HG02981 (cell line): ENCODE measurements at regions not wholly inside any gene's neighbourhood (a gene's known extent, or its start where the extent isn't known, plus 50 kb on each side); places are given as distances from the start of the nearest gene placed in this dataset.
"Not testable (repeated sequence)": the region's sequence is repeated elsewhere in the genome, so short reads cannot be mapped to it uniquely, and the experiment has no call there.

Experiments
- ATAC-seq: cut with Tn5 transposase; IDR thresholded peaks from one replicate; pipeline ENCODE4 v1.9.1; 2021; ENCODE audit warnings: mild to moderate bottlenecking, moderate library complexity; ENCODE audit not compliant: unreplicated experiment

GRCh38 chr14:106511800-106512198 lies 985.4 kb downstream of the TMEM121 start:
- ATAC-seq, result no peak

GRCh38 chr14:106513302-106513701 lies 986.9 kb downstream of the TMEM121 start:
- ATAC-seq, result no peak

DNA sequence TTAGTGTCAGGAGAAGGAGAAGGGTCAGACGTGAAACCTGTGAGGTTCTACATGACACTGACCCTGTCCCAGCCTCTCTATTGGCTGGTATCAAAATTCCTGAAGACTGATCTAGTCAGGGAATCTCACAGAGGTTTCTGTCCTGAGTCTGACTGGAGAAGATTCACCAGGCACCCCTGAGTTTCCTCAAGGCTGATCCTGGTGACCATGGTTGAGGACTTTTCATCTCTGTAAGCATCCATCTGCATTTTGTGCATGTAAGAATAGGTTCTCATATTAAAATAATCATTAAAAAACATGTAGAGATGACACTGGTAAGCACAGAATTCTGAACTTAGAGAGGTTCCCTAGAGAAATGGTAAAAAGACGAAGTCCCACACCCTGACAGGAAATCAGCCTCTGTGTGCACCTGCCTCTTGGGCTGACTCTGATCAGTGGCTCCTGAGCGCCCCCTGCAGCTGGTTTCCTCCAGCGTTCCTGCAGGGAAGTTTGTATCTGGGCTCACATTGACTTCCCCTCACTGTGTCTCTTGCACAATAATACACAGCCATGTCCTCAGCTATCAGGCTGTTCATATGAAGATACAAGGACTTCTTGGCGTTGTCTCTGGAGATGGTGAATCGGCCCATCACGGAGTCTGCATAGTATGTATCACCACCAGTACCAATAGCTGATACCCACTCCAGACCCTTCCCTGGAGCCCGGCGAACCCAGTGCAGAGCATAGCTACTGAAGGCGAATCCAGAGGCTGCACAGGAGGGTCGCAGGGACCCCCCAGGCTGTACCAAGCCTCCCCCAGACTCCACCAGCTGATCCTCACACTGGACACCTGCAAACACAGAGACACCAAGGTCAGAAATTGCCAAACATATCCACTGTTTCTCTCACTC lies 991.9 kb downstream of the TMEM121 start:
- ATAC-seq, result no peak

GRCh38 chr14:106522118-106522517 lies 995.7 kb downstream of the TMEM121 start:
- not testable (repeated sequence) for ATAC-seq

DNA sequence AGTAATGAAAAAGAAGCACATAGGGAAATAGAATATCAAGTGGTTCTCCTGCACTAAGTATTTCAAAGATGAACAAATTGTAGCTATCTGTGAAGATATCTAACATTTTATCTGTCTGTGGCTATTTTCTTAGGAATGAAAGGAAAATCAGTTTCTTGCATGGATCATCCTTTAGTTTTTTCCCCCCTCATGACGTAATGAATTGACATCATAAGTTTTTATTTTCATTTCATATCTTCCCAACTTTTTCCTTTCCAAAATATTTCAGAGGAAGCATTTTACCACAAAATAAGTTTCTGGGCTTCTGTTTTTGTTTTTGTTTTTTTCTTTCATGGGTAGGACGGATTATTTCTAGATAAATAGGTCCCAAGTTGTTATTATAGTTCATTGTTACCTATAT lies 996.6 kb downstream of the TMEM121 start:
- ATAC-seq, result no peak

DNA sequence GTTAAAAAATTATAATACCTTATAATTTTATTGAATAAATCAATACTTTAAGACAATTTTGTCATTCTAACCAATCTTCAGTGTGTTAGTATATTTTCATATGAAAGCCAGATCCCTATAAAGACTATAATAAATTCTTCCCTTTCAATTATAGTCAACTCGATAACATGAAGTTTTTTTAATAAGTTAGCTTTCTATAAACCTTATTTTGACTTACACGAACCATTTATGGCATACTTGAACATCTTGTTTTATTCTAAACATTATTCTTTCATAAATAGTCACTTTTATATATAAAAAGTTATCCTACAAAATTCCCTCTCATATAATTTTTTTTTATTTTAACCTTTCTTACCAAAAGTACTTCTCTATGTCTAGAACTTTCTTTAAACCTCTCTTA lies 1002.3 kb downstream of the TMEM121 start:
- ATAC-seq, result no peak

DNA sequence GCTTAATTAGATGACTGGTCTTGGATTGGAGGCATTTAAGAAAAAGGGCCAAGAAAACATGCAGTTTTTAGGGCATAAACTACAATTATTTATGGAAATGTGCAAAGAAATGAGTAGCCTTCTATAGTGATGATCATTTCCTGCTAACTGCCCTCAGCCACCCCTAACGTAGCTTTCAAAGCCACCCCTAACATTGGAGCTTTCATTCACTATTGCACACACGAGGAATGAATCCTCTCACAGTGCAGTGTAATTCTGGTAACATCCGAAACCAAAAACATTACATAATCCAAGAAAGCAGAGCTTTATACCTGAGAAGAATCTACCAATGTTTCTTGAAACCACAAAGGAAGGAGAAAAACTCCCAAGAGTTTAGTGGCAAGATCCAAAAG lies 1003.6 kb downstream of the TMEM121 start:
- ATAC-seq, result no peak

DNA sequence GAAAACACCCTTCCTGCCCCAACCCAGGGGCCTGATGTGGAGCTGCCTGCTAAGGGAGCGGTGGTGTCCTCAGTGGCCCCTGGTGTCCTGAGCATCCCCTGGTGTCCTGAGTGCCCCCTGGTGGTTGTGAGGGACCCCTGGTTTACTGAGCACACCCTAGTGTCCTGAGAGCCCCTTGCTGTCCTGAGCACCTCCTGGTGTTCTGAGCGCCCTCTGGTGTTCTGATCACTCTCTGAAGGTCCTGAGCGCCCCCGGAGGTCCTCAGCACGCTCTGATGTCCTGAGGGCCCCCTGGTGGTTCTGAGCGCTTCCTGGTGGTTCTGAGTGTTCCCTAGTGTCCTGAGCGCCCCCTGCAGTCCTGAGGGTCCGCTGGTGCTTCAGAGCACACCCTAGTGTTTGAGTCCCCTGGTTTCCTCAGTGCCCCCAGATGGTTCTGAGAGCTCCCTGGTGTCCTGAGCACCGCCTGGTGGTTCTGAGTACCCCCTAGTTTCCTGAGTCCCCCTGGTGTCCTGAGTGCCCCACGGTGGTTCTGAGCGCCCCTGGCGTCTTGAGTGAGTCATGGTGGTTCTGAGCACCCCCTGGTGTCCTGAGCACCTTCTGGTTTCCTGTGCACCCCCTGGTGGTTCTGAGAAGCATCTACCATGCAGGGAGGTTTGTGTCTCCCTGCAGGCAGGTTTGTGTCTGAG lies 1004.2 kb downstream of the TMEM121 start:
- ATAC-seq, result peak; percentile 70

DNA sequence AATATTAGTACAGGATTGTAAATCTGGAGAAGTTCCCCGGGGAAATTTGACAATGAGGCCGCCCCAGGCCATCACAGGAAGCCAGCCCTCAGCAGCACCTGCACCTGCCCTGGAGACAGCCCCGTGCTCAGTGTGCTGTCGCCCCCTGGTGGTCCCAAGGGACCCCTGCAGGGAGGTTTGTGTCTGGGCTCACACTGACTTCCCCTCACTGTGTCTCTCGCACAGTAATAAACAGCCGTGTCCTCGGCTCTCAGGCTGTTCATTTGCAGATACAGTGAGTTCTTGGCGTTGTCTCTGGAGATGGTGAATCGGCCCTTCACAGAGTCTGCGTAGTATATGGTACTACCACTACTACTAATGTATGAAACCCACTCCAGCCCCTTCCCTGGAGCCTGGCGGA lies 1011.2 kb downstream of the TMEM121 start:
- not testable (repeated sequence) for ATAC-seq

- ATAC-seq, result no peak
These were observed 1011.8 kb downstream of the TMEM121 start for GRCh38 chr14:106538201-106538600.

DNA sequence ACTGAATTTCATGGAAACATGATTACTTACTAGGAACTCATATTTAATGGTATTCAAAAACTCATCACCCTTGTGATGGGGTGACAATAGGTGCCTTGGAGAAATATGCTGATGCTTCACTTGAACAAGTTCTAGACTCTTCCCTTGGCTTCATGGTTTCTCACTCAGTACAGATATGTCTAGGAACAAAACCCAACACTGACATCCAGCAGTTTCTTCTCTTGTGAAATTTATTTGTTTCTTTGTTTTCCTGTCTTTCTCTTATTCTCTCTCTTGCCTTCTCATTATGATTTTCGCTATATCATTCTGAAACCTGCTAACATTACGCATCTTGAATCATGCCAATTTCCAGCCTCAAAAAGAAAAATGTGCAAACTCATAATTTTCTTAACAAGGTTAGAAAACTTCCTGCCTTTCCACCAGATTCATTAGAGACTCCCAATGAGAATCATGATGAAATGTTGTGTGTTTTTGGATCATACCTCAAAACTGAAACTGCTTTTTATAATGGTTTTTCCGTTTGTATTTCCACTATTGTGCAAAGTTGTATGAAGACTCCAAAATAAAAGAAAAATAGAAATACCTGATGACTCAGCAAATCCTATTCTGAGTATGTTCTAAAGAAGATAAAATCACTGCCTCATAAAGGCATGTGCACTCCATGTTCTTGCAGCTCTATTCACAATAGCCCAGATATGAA lies 1021.5 kb downstream of the TMEM121 start:
- ATAC-seq, result no peak

GRCh38 chr14:106549064-106549463 lies 1022.7 kb downstream of the TMEM121 start:
- ATAC-seq, result no peak

- no peak for ATAC-seq
These were observed 1024.9 kb downstream of the TMEM121 start for GRCh38 chr14:106551265-106551664.

- not testable (repeated sequence) for ATAC-seq
These were observed 1029.8 kb downstream of the TMEM121 start for GRCh38 chr14:106556211-106556610.

DNA sequence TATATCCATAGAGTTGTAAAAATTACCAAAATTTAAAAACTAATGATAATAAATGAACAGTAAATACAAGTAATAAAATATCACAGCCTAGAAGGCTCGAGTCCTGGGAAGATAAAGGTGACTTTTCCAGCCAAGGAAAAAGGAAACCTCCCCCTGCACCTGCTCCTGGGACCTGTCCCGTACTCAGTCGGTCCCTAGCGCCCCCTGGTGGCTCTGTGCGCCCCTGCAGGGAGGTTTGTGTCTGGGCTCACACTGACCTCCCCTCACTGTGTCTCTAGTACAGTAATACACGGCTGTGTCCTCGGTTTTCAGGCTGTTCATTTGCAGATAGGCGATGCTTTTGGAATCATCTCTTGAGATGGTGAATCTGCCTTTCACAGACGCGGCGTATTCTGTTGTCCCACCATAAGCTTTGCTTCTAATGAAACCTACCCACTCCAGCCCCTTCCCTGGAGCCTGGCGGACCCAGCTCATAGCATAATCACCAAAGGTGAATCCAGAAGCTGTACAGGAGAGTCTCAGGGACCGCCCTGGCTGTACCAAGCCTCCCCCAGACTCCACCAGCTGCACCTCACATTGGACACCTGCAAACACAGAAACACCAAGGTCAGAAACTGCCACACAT lies 1030.4 kb downstream of the TMEM121 start:
- ATAC-seq, result no peak

DNA sequence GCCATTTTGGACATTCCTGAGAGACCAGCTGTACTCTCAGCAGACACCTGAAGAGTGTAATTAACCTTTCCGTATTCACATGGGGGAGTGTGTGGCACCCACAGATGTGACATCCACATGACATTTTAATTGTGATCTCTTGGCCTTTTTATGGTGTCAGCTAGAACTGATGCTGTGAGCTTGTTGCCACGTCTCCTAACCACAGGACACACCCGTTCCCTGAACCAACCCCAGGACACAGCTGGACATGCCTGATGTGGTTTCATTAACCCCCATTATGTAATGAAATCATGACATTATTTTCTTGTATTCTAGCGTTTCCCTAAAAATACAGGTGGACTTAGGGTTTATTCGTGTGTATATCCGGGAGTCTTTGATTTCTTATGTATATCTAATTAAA lies 1036.1 kb downstream of the TMEM121 start:
- no peak for ATAC-seq

GRCh38 chr14:106564058-106564643 lies 1037.8 kb downstream of the TMEM121 start:
- ATAC-seq, result no peak

DNA sequence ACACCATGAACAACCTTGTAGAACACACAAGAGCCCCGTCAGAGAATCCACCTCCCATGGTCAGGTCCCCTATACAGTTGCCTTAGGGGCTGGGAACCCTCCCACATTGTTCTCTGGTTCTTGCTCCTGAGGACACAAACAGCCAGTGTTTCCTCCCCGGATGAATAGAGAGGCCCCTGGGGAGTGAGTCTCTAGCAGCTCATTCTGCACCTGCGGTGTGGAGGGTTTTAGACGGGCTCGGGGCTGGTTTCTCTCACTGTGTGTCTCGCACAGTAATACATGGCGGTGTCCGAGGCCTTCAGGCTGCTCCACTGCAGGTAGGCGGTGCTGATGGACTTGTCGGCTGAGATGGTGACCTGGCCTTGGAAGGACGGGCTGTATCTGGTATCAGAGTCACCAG lies 1052.1 kb downstream of the TMEM121 start:
- ATAC-seq, result no peak

DNA sequence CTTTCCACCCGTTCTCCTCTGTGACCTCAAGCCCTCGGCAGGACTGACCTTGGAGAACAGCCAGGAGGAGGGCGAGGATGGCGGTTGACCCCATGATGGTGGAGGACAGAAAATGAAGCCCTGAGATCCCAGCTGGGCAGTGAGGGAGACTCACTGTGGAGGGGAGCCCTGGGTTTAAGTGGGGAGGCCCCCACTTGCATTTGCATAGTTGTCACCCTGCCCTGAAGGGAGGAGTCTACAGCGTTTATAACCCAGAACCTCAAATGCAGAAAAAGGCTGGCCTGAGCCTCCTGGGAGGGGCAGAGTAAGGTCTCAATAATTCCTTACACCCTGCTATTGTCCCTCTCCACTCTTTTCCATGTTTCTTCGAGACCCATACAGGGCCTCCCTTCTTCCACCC lies 1052.7 kb downstream of the TMEM121 start:
- ATAC-seq, result no peak

- peak; percentile 26 for ATAC-seq
These were observed 1059.3 kb downstream of the TMEM121 start for GRCh38 chr14:106585692-106586091.
